ENCODE measurements at regions not wholly inside any gene's neighbourhood (a gene's known extent, or its start where the extent isn't known, plus 50 kb on each side); places are given as distances from the start of the nearest gene placed in this dataset.

- DNase-seq (ENCODE audit: low spot score): no peak
- no peak for TF ChIP-seq CTCF (IDR thresholded peaks at IDR 0.05; ENCODE audit: extremely low read depth, missing control alignments)
These were observed 574.3 kb downstream of the TCERG1L start for GRCh38 chr10:130737186-130737585.

DNA sequence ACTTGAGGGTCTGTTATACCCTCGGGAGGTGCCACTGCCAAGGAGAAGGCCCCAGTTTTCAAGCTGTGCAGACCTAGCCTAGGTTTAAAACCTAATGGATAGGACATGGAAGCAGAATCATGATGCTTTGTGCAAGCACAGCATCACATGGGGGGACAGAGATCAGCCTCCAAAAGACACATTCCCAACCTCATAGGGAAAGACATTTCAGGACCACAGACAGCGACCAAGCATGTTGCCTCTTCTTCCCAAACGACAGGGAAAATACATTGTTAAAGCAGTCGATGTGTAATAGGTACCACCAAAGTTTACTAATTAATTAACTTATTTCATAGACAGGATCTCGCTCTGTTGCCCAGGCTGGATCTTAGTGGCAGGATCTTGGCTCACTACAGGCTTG, 573.9 kb downstream of the TCERG1L start:
- no peak for DNase-seq (ENCODE audit: low spot score)

DNA sequence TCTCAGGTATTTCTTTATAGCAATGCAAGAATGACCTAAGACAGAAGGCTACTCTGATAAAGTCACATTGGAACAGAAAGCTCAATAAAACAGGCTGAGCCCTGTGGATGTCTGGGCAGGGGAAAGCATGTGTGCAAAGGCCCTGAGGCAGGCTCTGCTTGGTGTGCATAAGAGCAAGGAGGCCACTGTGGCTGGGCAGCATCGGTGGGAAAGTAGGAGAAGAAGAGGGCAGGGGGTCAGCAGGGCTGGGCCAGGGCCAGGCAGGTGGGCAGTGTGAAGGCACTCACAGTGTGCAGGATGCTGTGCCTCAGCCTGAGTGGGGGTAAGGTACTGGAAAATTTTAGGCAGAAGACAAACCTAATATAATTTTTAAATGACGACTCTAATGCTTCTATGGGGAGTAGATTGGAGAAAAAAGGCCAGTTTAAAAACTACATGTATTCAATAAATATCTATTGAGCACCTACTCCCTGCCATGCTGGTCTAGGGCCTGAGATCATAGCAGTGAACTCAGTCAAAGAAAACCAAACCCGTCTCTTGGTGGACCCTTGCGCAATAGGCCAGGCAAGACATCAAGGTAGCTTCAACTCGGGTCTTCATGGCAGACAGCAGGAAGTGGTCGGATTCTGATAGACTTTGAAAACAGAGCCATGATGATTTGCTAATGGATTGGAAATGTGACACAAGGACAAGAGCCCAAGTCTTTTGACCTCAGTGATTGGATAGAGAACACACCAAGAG, 572.3 kb downstream of the TCERG1L start:
- no peak for TF ChIP-seq CTCF (IDR thresholded peaks at IDR 0.05; ENCODE audit: extremely low read depth, missing control alignments)

More for the DNA sequence above, 573.9 kb downstream of the TCERG1L start:
- no peak for TF ChIP-seq CTCF (IDR thresholded peaks at IDR 0.05; ENCODE audit: extremely low read depth, missing control alignments)

DNA sequence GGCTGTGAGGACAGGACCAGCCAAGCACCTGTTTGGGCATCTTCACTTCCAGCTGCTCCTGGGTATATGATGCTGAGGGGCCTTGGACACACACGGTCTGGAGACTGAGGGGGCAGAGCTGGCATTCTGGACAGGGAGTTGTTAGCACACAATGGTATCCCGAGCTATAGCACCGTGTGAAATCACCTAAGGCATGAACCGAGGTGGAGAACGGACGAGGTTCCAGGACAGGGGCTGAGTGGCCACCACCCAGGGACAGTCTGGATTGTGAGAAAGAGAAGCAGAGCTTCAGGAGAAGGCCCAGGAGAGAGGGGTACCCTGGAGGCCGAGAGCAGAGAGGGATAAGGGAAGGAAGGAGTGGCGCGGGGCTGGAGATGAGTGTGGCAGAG, 571.8 kb downstream of the TCERG1L start:
- no peak for DNase-seq (ENCODE audit: low spot score)
- TF ChIP-seq CTCF (IDR thresholded peaks at IDR 0.05; ENCODE audit: extremely low read depth, missing control alignments): no peak

More for the DNA sequence above, 572.3 kb downstream of the TCERG1L start:
- DNase-seq (ENCODE audit: low spot score): no peak

GRCh38 chr10:130740166-130740565, 571.4 kb downstream of the TCERG1L start:
- no peak for TF ChIP-seq CTCF (IDR thresholded peaks at IDR 0.05; ENCODE audit: extremely low read depth, missing control alignments)
- no peak for DNase-seq (ENCODE audit: low spot score)

DNA sequence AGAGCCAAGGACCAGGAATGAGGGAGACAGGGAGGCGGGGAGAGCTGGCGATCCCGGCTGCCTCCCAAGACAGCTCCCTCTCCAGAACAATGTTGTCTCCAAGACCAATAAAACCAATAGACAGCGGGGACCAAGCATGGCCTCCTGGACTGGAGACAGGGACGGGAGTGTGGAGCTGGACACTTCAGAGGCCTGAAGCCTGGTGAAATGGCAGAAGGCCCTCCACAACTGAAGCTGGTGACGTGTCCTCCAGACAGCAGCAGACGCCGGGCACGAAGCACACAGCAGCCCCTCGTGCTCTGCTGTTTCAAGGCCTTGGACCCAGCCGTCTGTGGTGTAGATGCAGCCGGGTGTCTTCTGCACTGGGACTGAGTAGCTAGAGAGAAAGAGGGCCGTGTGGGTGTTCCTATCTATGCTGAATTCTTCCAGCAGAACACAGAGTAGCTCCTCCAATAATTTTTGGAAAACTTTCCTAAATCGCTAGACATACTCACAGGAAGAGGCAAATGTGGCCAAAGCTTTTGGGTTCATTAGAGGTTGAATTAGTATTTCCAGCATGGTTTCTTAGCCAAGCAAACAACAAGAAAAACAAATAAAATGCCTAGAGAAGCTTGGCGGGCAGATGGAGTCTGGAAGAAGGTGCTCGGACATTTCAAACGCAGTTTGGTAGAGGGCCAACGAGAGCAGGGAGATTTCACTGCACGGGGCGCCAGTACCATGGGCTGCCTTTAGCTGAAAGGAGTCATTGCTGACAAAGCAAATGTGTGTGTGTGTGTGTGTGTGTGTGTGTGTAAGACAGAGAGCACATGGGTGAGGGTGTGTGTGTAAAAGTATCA, 570.4 kb downstream of the TCERG1L start:
- DNase-seq (ENCODE audit: low spot score): no peak

More for the DNA sequence above, 570.4 kb downstream of the TCERG1L start:
- no peak for TF ChIP-seq CTCF (IDR thresholded peaks at IDR 0.05; ENCODE audit: extremely low read depth, missing control alignments)
